Prostate gland (tissue), 2 donors: ENCODE measurements at regions not wholly inside any gene's neighbourhood (a gene's known extent, or its start where the extent isn't known, plus 50 kb on each side); places are given as distances from the start of the nearest gene placed in this dataset.

Experiments
- DNase-seq: peaks from one replicate; pipeline ENCODE4 v3.0.0-alpha.2; 2019; ENCODE audit warnings: low spot score
- H3K27ac ChIP-seq, 2 donors: fragments of 200-600 bp; sonication (generic); 2 replicates each; pipeline ENCODE4 v1.5.1; 2017 to 2019
- H3K27me3 ChIP-seq: fragments of 200-600 bp; sonication (generic); replicated peaks from 2 replicates; pipeline ENCODE4 v1.5.1; 2019; ENCODE audit not compliant: insufficient read depth
- H3K36me3 ChIP-seq, 2 donors: fragments of 200-600 bp; sonication (generic); 1 replicate in 1 of 2; 2 replicates in 1 of 2; pipeline versions ENCODE4 v1.5.1 to v1.8.1; 2017 to 2019
- H3K4me1 ChIP-seq: fragments of 200-600 bp; sonication (generic); replicated peaks from 2 replicates; pipeline ENCODE4 v1.5.1; 2019
- H3K4me3 ChIP-seq, 2 donors: fragments of 200-600 bp; sonication (generic); 2 replicates each; pipeline ENCODE4 v1.5.1; 2017 to 2019
- H3K9me3 ChIP-seq: fragments of 200-600 bp; sonication (generic); 2 replicates; pipeline ENCODE4 v1.5.1; 2017
- CTCF ChIP-seq, 4 experiments: fragments of 200-600 bp in 2 of 4; fragments of 450-650 bp in 2 of 4; sonication (generic) in 2 of 4; IDR thresholded peaks; 1 replicate in 3 of 4; 2 replicates in 1 of 4; pipeline ENCODE4 v1.5.1; 2016 to 2019; ENCODE audit warnings: antibody characterized with exemption in 4 of 4, mild to moderate bottlenecking in 2 of 4, moderate library complexity in 2 of 4
- POLR2A ChIP-seq: fragments of 450-650 bp; IDR thresholded peaks from one replicate; pipeline ENCODE4 v1.6.1; 2016; ENCODE audit warnings: antibody characterized with exemption, mild to moderate bottlenecking
- POLR2AphosphoS5 ChIP-seq: sonication (generic); formaldehyde crosslinking; IDR thresholded peaks from one replicate; pipeline ENCODE4 v1.6.1; 2017; ENCODE audit warnings: antibody characterized with exemption
- WGBS: methylation state at CpG from one replicate; pipeline ENCODE4 v1.1.5; 2018; 5-methylcytosine and 5-hydroxymethylcytosine counted together
- intact Hi-C: fragments of 100-400 bp; cut with DNase I; formaldehyde crosslinking; loops from one replicate; pipeline ENCODE4 v1.14.2; 2022

GRCh38 chr4:180296036-180296599 is 1947.1 kb upstream of the TENM3 start:
- no peak for TF ChIP-seq POLR2A
- TF ChIP-seq POLR2AphosphoS5, result no peak
- no peak for TF ChIP-seq CTCF (IDR thresholded peaks at IDR 0.05)
- H3K4me1 ChIP-seq, result no peaks in the 10 kb centered on the region
- H3K9me3 ChIP-seq, result no peaks in the 10 kb centered on the region
- no peak for DNase-seq
- no peak overlapping the region for H3K27ac ChIP-seq
- H3K36me3 ChIP-seq, result no peaks in the 10 kb centered on the region
- WGBS, result 36% methylated on average over 4 of the region's 4 CpGs
- intact Hi-C loops, result no loop called here
- no peaks in the 10 kb centered on the region for H3K27me3 ChIP-seq
- H3K4me3 ChIP-seq, result no peak overlapping the region

GRCh38 chr4:180304321-180304720 is 1938.9 kb upstream of the TENM3 start:
- Histone ChIP-seq H3K27ac (no peak overlapping the region), H3K36me3 (no peaks in the 10 kb centered on the region), H3K4me1 (no peaks in the 10 kb centered on the region), H3K9me3 (no peaks in the 10 kb centered on the region), H3K4me3 (no peak overlapping the region), H3K27me3 (no peaks in the 10 kb centered on the region)
- DNase-seq, result no peak
- intact Hi-C loops, result no loop called here
- no peak for TF ChIP-seq CTCF (IDR thresholded peaks at IDR 0.05)
- TF ChIP-seq POLR2A, result no peak
- TF ChIP-seq POLR2AphosphoS5, result no peak
- 47% methylated on average over 4 of the region's 4 CpGs for WGBS

- DNase-seq, result no peak
- Histone ChIP-seq H3K4me3 (no peak overlapping the region), H3K9me3 (no peaks in the 10 kb centered on the region), H3K27me3 (no peaks in the 10 kb centered on the region), H3K27ac (no peak overlapping the region), H3K4me1 (no peaks in the 10 kb centered on the region), H3K36me3 (no peaks in the 10 kb centered on the region)
- TF ChIP-seq CTCF (IDR thresholded peaks at IDR 0.05) (no peak), POLR2A (no peak), POLR2AphosphoS5 (no peak)
- intact Hi-C loops, result no loop called here
- WGBS, result 94% methylated on average over 3 of the region's 3 CpGs
These were observed 1932.6 kb upstream of the TENM3 start for GRCh38 chr4:180310616-180311015.

GRCh38 chr4:180314972-180315371 is 1928.2 kb upstream of the TENM3 start:
- Histone ChIP-seq H3K4me3 (no peak overlapping the region), H3K27ac (no peak overlapping the region), H3K27me3 (no peaks in the 10 kb centered on the region), H3K9me3 (no peaks in the 10 kb centered on the region), H3K4me1 (no peaks in the 10 kb centered on the region), H3K36me3 (no peaks in the 10 kb centered on the region)
- DNase-seq, result no peak
- WGBS, result 72% methylated on average over 5 of the region's 5 CpGs
- no peak for TF ChIP-seq POLR2A
- no peak for TF ChIP-seq POLR2AphosphoS5
- TF ChIP-seq CTCF (IDR thresholded peaks at IDR 0.05), result no peak
- intact Hi-C loops, result no loop called here

- no peak for DNase-seq
- Histone ChIP-seq H3K9me3 (no peaks in the 10 kb centered on the region), H3K27me3 (no peaks in the 10 kb centered on the region), H3K4me1 (no peaks in the 10 kb centered on the region), H3K36me3 (no peaks in the 10 kb centered on the region), H3K4me3 (no peak overlapping the region), H3K27ac (no peak overlapping the region)
- WGBS, result 30% methylated on average over 2 of the region's 2 CpGs
- intact Hi-C loops, result no loop called here
- no peak for TF ChIP-seq CTCF (IDR thresholded peaks at IDR 0.05)
- TF ChIP-seq POLR2A, result no peak
- TF ChIP-seq POLR2AphosphoS5, result no peak
These were observed 1912.7 kb upstream of the TENM3 start for GRCh38 chr4:180330521-180330920.
